ENCODE measurements at regions not wholly inside any gene's neighbourhood (a gene's known extent, or its start where the extent isn't known, plus 50 kb on each side); places are given as distances from the start of the nearest gene placed in this dataset.

GRCh38 chr18:50468807-50469206 is 91.1 kb upstream of the MAPK4 start:
- DNase-seq (ENCODE audit: low read depth in 2 of 2) = no peak
- TF ChIP-seq EZH2 (IDR thresholded peaks at IDR 0.05; ENCODE audit: low read length, missing control alignments) (no peak), CTCF (conservative IDR thresholded peaks at IDR 0.05 in 1 of 2, IDR thresholded peaks at IDR 0.05 in 1 of 2; ENCODE audit: low read depth in 1 of 2, low read length in 2 of 2) (no peak)
- no peak overlapping the region for H3K4me3 ChIP-seq (replicated peaks in 1 of 4; ENCODE audit: control extremely low read depth in 1 of 4, insufficient read depth in 1 of 4, low read depth in 3 of 4, low read length in 4 of 4)
- H3K79me2 ChIP-seq (ENCODE audit: control insufficient read depth, insufficient read depth, low read length) = no peaks in the 10 kb centered on the region
- H3K27me3 ChIP-seq (ENCODE audit: control insufficient read depth, insufficient read depth, low read length) = no peaks in the 10 kb centered on the region
- H3K9ac ChIP-seq (ENCODE audit: insufficient read depth, low read length) = no peak overlapping the region
- no peak overlapping the region for H3K27ac ChIP-seq (ENCODE audit: insufficient read depth, low read length)
- no peaks in the 10 kb centered on the region for H3K9me3 ChIP-seq (ENCODE audit: control insufficient read depth, insufficient read depth, low read depth, low read length)
- H3K4me1 ChIP-seq (ENCODE audit: control insufficient read depth, extremely low read depth, insufficient read depth, low read length) = no peaks in the 10 kb centered on the region
- H2AFZ ChIP-seq (ENCODE audit: low read length) = no peak overlapping the region
- no peaks in the 10 kb centered on the region for H4K20me1 ChIP-seq (ENCODE audit: control insufficient read depth, extremely low read depth, insufficient read depth, low read length)
- H3K4me2 ChIP-seq (ENCODE audit: extremely low read depth, insufficient read depth, low read length) = no peak overlapping the region
- no peaks in the 10 kb centered on the region for H3K36me3 ChIP-seq (ENCODE audit: control insufficient read depth, insufficient read depth, low read length)

- Histone ChIP-seq H3K9ac (ENCODE audit: insufficient read depth, low read length) (no peak overlapping the region), H3K27me3 (ENCODE audit: control insufficient read depth, insufficient read depth, low read length) (no peaks in the 10 kb centered on the region), H3K4me3 (replicated peaks in 1 of 4; ENCODE audit: control extremely low read depth in 1 of 4, insufficient read depth in 1 of 4, low read depth in 3 of 4, low read length in 4 of 4) (no peak overlapping the region), H3K79me2 (ENCODE audit: control insufficient read depth, insufficient read depth, low read length) (no peaks in the 10 kb centered on the region), H3K27ac (ENCODE audit: insufficient read depth, low read length) (no peak overlapping the region), H3K4me2 (ENCODE audit: extremely low read depth, insufficient read depth, low read length) (no peak overlapping the region), H2AFZ (ENCODE audit: low read length) (no peak overlapping the region), H3K36me3 (ENCODE audit: control insufficient read depth, insufficient read depth, low read length) (no peaks in the 10 kb centered on the region), H3K4me1 (ENCODE audit: control insufficient read depth, extremely low read depth, insufficient read depth, low read length) (no peaks in the 10 kb centered on the region), H3K9me3 (ENCODE audit: control insufficient read depth, insufficient read depth, low read depth, low read length) (no peaks in the 10 kb centered on the region), H4K20me1 (ENCODE audit: control insufficient read depth, extremely low read depth, insufficient read depth, low read length) (no peaks in the 10 kb centered on the region)
- TF ChIP-seq CTCF (conservative IDR thresholded peaks at IDR 0.05 in 1 of 2, IDR thresholded peaks at IDR 0.05 in 1 of 2; ENCODE audit: low read depth in 1 of 2, low read length in 2 of 2) (no peak), EZH2 (IDR thresholded peaks at IDR 0.05; ENCODE audit: low read length, missing control alignments) (no peak)
- no peak for DNase-seq (ENCODE audit: low read depth in 2 of 2)
These were observed 90.5 kb upstream of the MAPK4 start for GRCh38 chr18:50469380-50469781.

- Histone ChIP-seq H2AFZ (ENCODE audit: low read length) (no peak overlapping the region), H3K27ac (ENCODE audit: insufficient read depth, low read length) (no peak overlapping the region), H3K4me1 (ENCODE audit: control insufficient read depth, extremely low read depth, insufficient read depth, low read length) (no peaks in the 10 kb centered on the region), H3K4me3 (replicated peaks in 1 of 4; ENCODE audit: control extremely low read depth in 1 of 4, insufficient read depth in 1 of 4, low read depth in 3 of 4, low read length in 4 of 4) (no peak overlapping the region), H3K79me2 (ENCODE audit: control insufficient read depth, insufficient read depth, low read length) (no peaks in the 10 kb centered on the region), H3K9me3 (ENCODE audit: control insufficient read depth, insufficient read depth, low read depth, low read length) (no peaks in the 10 kb centered on the region), H3K27me3 (ENCODE audit: control insufficient read depth, insufficient read depth, low read length) (no peaks in the 10 kb centered on the region), H3K36me3 (ENCODE audit: control insufficient read depth, insufficient read depth, low read length) (no peaks in the 10 kb centered on the region), H4K20me1 (ENCODE audit: control insufficient read depth, extremely low read depth, insufficient read depth, low read length) (no peaks in the 10 kb centered on the region), H3K9ac (ENCODE audit: insufficient read depth, low read length) (no peak overlapping the region), H3K4me2 (ENCODE audit: extremely low read depth, insufficient read depth, low read length) (no peak overlapping the region)
- no peak for DNase-seq (ENCODE audit: low read depth in 2 of 2)
- TF ChIP-seq CTCF (conservative IDR thresholded peaks at IDR 0.05 in 1 of 2, IDR thresholded peaks at IDR 0.05 in 1 of 2; ENCODE audit: low read depth in 1 of 2, low read length in 2 of 2) (no peak), EZH2 (IDR thresholded peaks at IDR 0.05; ENCODE audit: low read length, missing control alignments) (no peak)
These were observed 86.9 kb upstream of the MAPK4 start for GRCh38 chr18:50472941-50473340.

Data from fibroblast of lung (primary cell).